CD8-positive, alpha-beta memory T cell (primary cell): ENCODE measurements at regions not wholly inside any gene's neighbourhood (a gene's known extent, or its start where the extent isn't known, plus 50 kb on each side); places are given as distances from the start of the nearest gene placed in this dataset.
A peak's percentile ranks its signal among the peaks of the same experiment; 100 is the strongest.

Experiments
- CTCF ChIA-PET: fragments of 350-600 bp; sonication (Branson Sonifier 250); formaldehyde crosslinking; loops from one replicate; lab custom pipeline; 2021; ENCODE audit warnings: antibody characterized with exemption; lab: Charles Lee
- POLR2A ChIA-PET: fragments of 350-600 bp; sonication (Branson Sonifier 250); formaldehyde crosslinking; loops from one replicate; lab custom pipeline; 2021; ENCODE audit warnings: antibody characterized with exemption; lab: Charles Lee
- DNase-seq, 5 donors: peaks; one replicate each; pipeline versions ENCODE4 v3.0.0 to v3.0.0-alpha.2; 2020 to 2022; ENCODE audit warnings: mixed read lengths in 1 of 5
- H3K27ac ChIP-seq: one replicate; pipeline ENCODE4 v1.7.0; 2013; ENCODE audit warnings: low read depth, mild to moderate bottlenecking, low read length, moderate library complexity
- H3K27me3 ChIP-seq: 2 replicates; pipeline ENCODE4 v1.7.0; 2013; ENCODE audit warnings: low read length, mild to moderate bottlenecking; ENCODE audit not compliant: insufficient read depth, poor library complexity, severe bottlenecking
- H3K36me3 ChIP-seq: 2 replicates; pipeline ENCODE4 v1.7.0; 2013; ENCODE audit warnings: mild to moderate bottlenecking, low read length, moderate library complexity; ENCODE audit not compliant: insufficient read depth
- H3K4me1 ChIP-seq: 2 replicates; pipeline ENCODE4 v1.7.0; 2013; ENCODE audit warnings: mild to moderate bottlenecking, low read length, moderate library complexity; ENCODE audit not compliant: insufficient read depth
- H3K4me3 ChIP-seq: 2 replicates; pipeline ENCODE4 v1.7.0; 2013; ENCODE audit warnings: mild to moderate bottlenecking, low read length
- H3K9me3 ChIP-seq: 2 replicates; pipeline ENCODE4 v1.7.0; 2013; ENCODE audit warnings: mild to moderate bottlenecking, low read length
- H3K27ac Mint-ChIP-seq, 8 donors: one replicate each; pipeline ENCODE4 v1.8.0; 2020 to 2021; ENCODE audit warnings: mixed read lengths in 8 of 8, mild to moderate bottlenecking in 6 of 8, inconsistent platforms in 3 of 8, moderate library complexity in 3 of 8
- H3K27me3 Mint-ChIP-seq, 2 donors: one replicate each; pipeline ENCODE4 v1.8.0; 2020 to 2021; ENCODE audit warnings: mixed read lengths in 2 of 2, mild to moderate bottlenecking in 1 of 2, moderate library complexity in 1 of 2
- H3K36me3 Mint-ChIP-seq, 3 donors: one replicate each; pipeline ENCODE4 v1.8.0; 2020 to 2021; ENCODE audit warnings: mixed read lengths in 3 of 3, inconsistent platforms in 1 of 3, mild to moderate bottlenecking in 1 of 3
- H3K4me1 Mint-ChIP-seq, 3 donors: one replicate each; pipeline ENCODE4 v1.8.0; 2020 to 2021; ENCODE audit warnings: mixed read lengths in 3 of 3, inconsistent platforms in 1 of 3, mild to moderate bottlenecking in 1 of 3
- H3K4me3 Mint-ChIP-seq, 7 donors: one replicate each; pipeline ENCODE4 v1.8.0; 2020 to 2021; ENCODE audit warnings: mixed read lengths in 7 of 7, mild to moderate bottlenecking in 6 of 7, moderate library complexity in 4 of 7, inconsistent platforms in 2 of 7
- H3K9me3 Mint-ChIP-seq, 5 donors: one replicate each; pipeline ENCODE4 v1.8.0; 2020 to 2022; ENCODE audit warnings: mixed read lengths in 5 of 5, mild to moderate bottlenecking in 3 of 5, moderate library complexity in 2 of 5, inconsistent platforms in 1 of 5

GRCh38 chr6:115474443-115475041 is 586.1 kb downstream of the FRK start:
- no peaks in the 10 kb centered on the region for H3K4me1 Mint-ChIP-seq
- Histone ChIP-seq H3K27ac (no peak overlapping the region), H3K27me3 (no peaks in the 10 kb centered on the region), H3K4me1 (no peaks in the 10 kb centered on the region), H3K4me3 (no peak overlapping the region), H3K36me3 (no peaks in the 10 kb centered on the region), H3K9me3 (no peaks in the 10 kb centered on the region)
- no peak overlapping the region for H3K4me3 Mint-ChIP-seq
- no peaks in the 10 kb centered on the region for H3K36me3 Mint-ChIP-seq
- POLR2A ChIA-PET: no interaction called here
- peak overlapping the region in 1 of 8 donors; percentile 32 for H3K27ac Mint-ChIP-seq
- H3K27me3 Mint-ChIP-seq: no peaks in the 10 kb centered on the region
- CTCF ChIA-PET: interaction anchor here (0.8 kb wide), 1 partner anchor 9 kb away, joined by 3 read pairs; no protein-coding TSS in a partner anchor
- no peak for DNase-seq
- H3K9me3 Mint-ChIP-seq: peaks cover 0 to 6% (median 6%) of the 10 kb centered on the region in 5 donors

- Histone ChIP-seq H3K9me3 (no peaks in the 10 kb centered on the region), H3K36me3 (no peaks in the 10 kb centered on the region), H3K27me3 (no peaks in the 10 kb centered on the region), H3K4me1 (no peaks in the 10 kb centered on the region), H3K27ac (no peak overlapping the region), H3K4me3 (no peak overlapping the region)
- no peak overlapping the region for H3K4me3 Mint-ChIP-seq
- DNase-seq: no peak
- H3K9me3 Mint-ChIP-seq: peaks cover 4 to 15% (median 11%) of the 10 kb centered on the region in 5 donors
- H3K27ac Mint-ChIP-seq: no peak overlapping the region
- H3K27me3 Mint-ChIP-seq: no peaks in the 10 kb centered on the region
- no peaks in the 10 kb centered on the region for H3K36me3 Mint-ChIP-seq
- POLR2A ChIA-PET: no interaction called here
- CTCF ChIA-PET: no interaction called here
- H3K4me1 Mint-ChIP-seq: no peaks in the 10 kb centered on the region
Observed at GRCh38 chr6:115468272-115469005, 592.3 kb downstream of the FRK start.

GRCh38 chr6:115467726-115468125 is 593.0 kb downstream of the FRK start:
- Mint-ChIP-seq H3K4me3 (no peak overlapping the region), H3K36me3 (no peaks in the 10 kb centered on the region), H3K9me3 (peaks cover 4 to 21% (median 11%) of the 10 kb centered on the region in 5 donors), H3K27me3 (no peaks in the 10 kb centered on the region), H3K4me1 (no peaks in the 10 kb centered on the region), H3K27ac (no peak overlapping the region)
- Histone ChIP-seq H3K27ac (no peak overlapping the region), H3K4me3 (no peak overlapping the region), H3K36me3 (no peaks in the 10 kb centered on the region), H3K4me1 (no peaks in the 10 kb centered on the region), H3K9me3 (no peaks in the 10 kb centered on the region), H3K27me3 (no peaks in the 10 kb centered on the region)
- ChIA-PET POLR2A (no interaction called here), CTCF (no interaction called here)
- no peak for DNase-seq

GRCh38 chr6:115460913-115461312 is 599.8 kb downstream of the FRK start:
- ChIA-PET POLR2A (no interaction called here), CTCF (no interaction called here)
- Histone ChIP-seq H3K9me3 (no peaks in the 10 kb centered on the region), H3K4me1 (no peaks in the 10 kb centered on the region), H3K27ac (no peak overlapping the region), H3K4me3 (no peak overlapping the region), H3K36me3 (no peaks in the 10 kb centered on the region), H3K27me3 (no peaks in the 10 kb centered on the region)
- Mint-ChIP-seq H3K27me3 (no peaks in the 10 kb centered on the region), H3K27ac (no peak overlapping the region), H3K36me3 (no peaks in the 10 kb centered on the region), H3K4me3 (no peak overlapping the region), H3K9me3 (peaks cover 2 to 14% (median 6%) of the 10 kb centered on the region in 5 donors), H3K4me1 (no peaks in the 10 kb centered on the region)
- no peak for DNase-seq

GRCh38 chr6:115456848-115457247 is 603.8 kb downstream of the FRK start:
- Mint-ChIP-seq H3K27ac (no peak overlapping the region), H3K9me3 (peaks cover 0 to 11% (median 2%) of the 10 kb centered on the region in 5 donors), H3K4me1 (no peaks in the 10 kb centered on the region), H3K4me3 (no peak overlapping the region), H3K27me3 (no peaks in the 10 kb centered on the region), H3K36me3 (no peaks in the 10 kb centered on the region)
- DNase-seq: no peak
- Histone ChIP-seq H3K36me3 (no peaks in the 10 kb centered on the region), H3K9me3 (no peaks in the 10 kb centered on the region), H3K4me3 (no peak overlapping the region), H3K27me3 (no peaks in the 10 kb centered on the region), H3K27ac (no peak overlapping the region), H3K4me1 (no peaks in the 10 kb centered on the region)
- POLR2A ChIA-PET: no interaction called here
- CTCF ChIA-PET: no interaction called here

- Mint-ChIP-seq H3K4me3 (no peak overlapping the region), H3K36me3 (no peaks in the 10 kb centered on the region), H3K27ac (no peak overlapping the region), H3K9me3 (peaks cover 0 to 16% (median 3%) of the 10 kb centered on the region in 5 donors), H3K27me3 (no peaks in the 10 kb centered on the region), H3K4me1 (no peaks in the 10 kb centered on the region)
- CTCF ChIA-PET: no interaction called here
- H3K9me3 ChIP-seq: no peaks in the 10 kb centered on the region
- no peak overlapping the region for H3K4me3 ChIP-seq
- no peaks in the 10 kb centered on the region for H3K36me3 ChIP-seq
- POLR2A ChIA-PET: no interaction called here
- H3K27ac ChIP-seq: no peak overlapping the region
- no peaks in the 10 kb centered on the region for H3K27me3 ChIP-seq
- no peaks in the 10 kb centered on the region for H3K4me1 ChIP-seq
- no peak for DNase-seq
Observed at GRCh38 chr6:115443825-115444478, 616.7 kb downstream of the FRK start.

- Mint-ChIP-seq H3K27me3 (no peaks in the 10 kb centered on the region), H3K27ac (no peak overlapping the region), H3K4me1 (no peaks in the 10 kb centered on the region), H3K4me3 (no peak overlapping the region), H3K36me3 (no peaks in the 10 kb centered on the region), H3K9me3 (peaks cover 0 to 21% (median 10%) of the 10 kb centered on the region in 5 donors)
- Histone ChIP-seq H3K4me3 (no peak overlapping the region), H3K27me3 (no peaks in the 10 kb centered on the region), H3K4me1 (no peaks in the 10 kb centered on the region), H3K27ac (no peak overlapping the region), H3K9me3 (no peaks in the 10 kb centered on the region), H3K36me3 (no peaks in the 10 kb centered on the region)
- ChIA-PET POLR2A (no interaction called here), CTCF (no interaction called here)
- no peak for DNase-seq
Observed at GRCh38 chr6:115442323-115442722, 618.4 kb downstream of the FRK start.

GRCh38 chr6:115441651-115442050 is 619.0 kb downstream of the FRK start:
- no peaks in the 10 kb centered on the region for H3K4me1 ChIP-seq
- H3K4me3 ChIP-seq: no peak overlapping the region
- ChIA-PET CTCF (no interaction called here), POLR2A (no interaction called here)
- no peak overlapping the region for H3K4me3 Mint-ChIP-seq
- H3K9me3 ChIP-seq: no peaks in the 10 kb centered on the region
- DNase-seq: no peak
- H3K9me3 Mint-ChIP-seq: peaks cover 0 to 22% (median 11%) of the 10 kb centered on the region in 5 donors
- H3K4me1 Mint-ChIP-seq: no peaks in the 10 kb centered on the region
- H3K27me3 Mint-ChIP-seq: no peaks in the 10 kb centered on the region
- H3K36me3 Mint-ChIP-seq: no peaks in the 10 kb centered on the region
- no peak overlapping the region for H3K27ac ChIP-seq
- no peaks in the 10 kb centered on the region for H3K27me3 ChIP-seq
- H3K27ac Mint-ChIP-seq: no peak overlapping the region
- H3K36me3 ChIP-seq: no peaks in the 10 kb centered on the region
